CD4-positive, alpha-beta T cell treated with Interleukin-17A for 1 hour (primary cell): ENCODE measurements at regions not wholly inside any gene's neighbourhood (a gene's known extent, or its start where the extent isn't known, plus 50 kb on each side); places are given as distances from the start of the nearest gene placed in this dataset.
"Not testable (repeated sequence)": the region's sequence is repeated elsewhere in the genome, so short reads cannot be mapped to it uniquely, and the experiment has no call there.

Experiments used
- DNase-seq: peaks from one replicate; pipeline ENCODE4 v3.0.0-alpha.2; 2020

GRCh38 chr12:97616946-97617345 is 154.3 kb downstream of the RMST start:
- DNase-seq: no peak

DNA sequence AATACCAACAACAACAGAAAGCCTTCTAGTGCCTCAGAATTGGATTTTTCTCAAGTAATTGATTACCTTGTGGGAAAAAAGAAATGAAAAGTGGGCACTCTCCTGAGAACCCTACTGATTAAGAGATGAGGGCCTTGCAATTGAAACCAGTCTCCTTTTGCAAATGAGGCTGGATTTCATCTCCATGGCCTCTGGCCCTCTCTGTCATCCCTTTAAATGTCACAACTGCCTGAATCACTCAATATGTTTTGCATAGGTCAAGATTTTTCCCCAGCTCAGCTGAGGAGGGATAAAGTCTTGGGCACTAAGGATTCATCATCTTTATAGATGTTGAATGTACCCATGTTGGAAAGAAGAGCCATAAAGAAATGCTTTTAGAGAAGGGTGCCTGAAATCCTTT is 166.4 kb downstream of the RMST start:
- no peak for DNase-seq

- DNase-seq: no peak
Measured at GRCh38 chr12:97629382-97629781, 166.8 kb downstream of the RMST start.

GRCh38 chr12:97630356-97630755 is 167.8 kb downstream of the RMST start:
- no peak for DNase-seq

GRCh38 chr12:97630875-97631274 is 168.3 kb downstream of the RMST start:
- DNase-seq: no peak

DNA sequence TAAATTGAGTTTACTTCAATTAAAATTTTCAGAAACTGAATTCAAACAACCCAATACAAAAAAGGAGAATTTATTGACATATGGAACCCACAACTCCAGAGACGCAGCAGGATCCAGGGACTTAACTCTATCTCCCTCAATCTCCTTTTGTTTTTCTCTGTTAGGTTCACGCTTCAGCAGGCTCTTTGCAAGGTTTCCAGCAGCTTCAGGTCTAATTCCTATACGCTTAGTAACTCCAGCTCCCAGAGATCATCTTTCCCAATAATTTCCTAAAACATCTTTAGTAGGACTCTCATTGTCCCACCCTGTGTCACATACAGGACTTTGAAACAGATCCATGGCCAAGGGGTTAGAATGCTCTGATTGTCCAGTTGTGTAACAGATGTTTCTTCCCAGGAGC is 175.2 kb downstream of the RMST start:
- DNase-seq: no peak

GRCh38 chr12:97638739-97639138 is 176.1 kb downstream of the RMST start:
- DNase-seq: no peak

DNA sequence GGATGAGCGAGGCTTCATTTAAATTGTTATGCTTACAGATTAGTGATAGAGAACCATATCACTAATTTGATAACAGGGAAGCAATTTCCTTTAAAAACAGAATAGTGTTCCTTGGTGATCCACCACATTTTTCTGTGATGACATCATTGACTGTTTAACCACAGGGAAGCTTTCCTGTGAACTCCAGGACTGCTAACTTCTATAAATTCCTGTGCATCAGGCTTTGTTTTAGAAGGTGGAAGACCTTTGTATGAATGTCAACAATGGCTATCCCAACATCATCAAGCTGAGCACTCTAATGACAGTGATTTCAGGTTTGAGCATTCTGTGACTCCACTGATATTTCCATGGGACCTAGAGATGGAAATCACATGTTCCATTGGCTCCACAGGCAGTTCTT is 177.1 kb downstream of the RMST start:
- no peak for DNase-seq

DNA sequence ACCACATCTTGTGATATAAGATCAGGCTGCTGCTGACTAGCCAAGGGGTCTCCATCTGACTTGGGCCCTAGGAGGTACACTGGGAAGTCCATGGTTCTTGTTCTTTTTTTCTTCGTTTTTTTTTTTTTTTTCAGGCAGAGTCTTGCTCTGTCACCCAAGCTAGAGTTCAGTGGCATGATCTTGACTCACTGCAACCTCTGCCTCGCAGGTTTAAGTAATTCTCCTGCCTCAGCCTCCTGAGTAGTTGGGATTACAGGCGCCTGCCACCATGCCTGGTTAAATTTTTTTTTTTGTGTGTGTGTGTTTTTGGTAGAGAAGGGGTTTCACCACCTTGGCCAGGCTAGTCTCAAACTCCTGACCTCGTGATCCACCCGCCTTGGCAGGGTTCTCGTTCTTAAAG is 178.2 kb downstream of the RMST start:
- DNase-seq: no peak

- no peak for DNase-seq
Measured at GRCh38 chr12:97642911-97643310, 180.3 kb downstream of the RMST start.

DNA sequence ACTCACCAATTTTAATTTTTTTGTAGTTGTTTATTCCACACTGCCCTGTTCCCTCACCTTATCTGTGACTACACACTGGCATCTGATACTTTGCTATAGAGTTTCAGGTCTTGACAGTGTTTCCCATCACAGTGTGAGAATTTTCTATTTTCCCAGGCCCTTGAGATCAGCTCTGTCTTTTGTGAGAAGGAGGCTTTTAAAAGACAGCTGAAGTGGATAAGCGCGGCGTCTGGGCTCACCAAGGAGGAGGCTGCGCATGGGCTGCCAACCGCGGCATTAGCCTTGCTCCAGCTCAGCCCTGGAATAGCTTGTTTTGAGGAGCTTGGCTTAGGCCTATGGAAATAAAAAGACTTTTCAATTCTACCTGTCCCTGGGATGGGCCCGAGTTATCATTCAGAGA is 181.3 kb downstream of the RMST start:
- no peak for DNase-seq

GRCh38 chr12:97645726-97646125 is 183.1 kb downstream of the RMST start:
- DNase-seq: no peak

- no peak for DNase-seq
Measured at GRCh38 chr12:97647142-97647541, 184.5 kb downstream of the RMST start.

DNA sequence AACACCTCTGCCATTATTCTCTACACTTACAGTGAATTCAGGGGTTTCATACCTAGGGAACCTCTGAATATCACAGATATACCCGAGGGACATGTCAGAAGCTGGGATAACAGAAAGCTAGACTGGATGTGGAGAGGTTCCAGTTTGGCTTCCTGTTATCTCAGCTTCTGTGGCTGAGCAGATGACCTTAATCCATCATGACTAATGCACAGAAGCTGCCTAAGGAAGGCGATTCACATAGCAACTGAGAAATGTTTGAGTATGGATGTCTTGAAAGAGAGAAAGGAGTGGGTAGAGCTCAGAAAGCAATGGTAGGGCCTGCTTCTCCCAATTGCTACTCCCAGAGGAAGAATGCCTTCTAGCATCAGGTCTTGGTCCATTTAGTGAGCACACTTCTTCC is 187.6 kb downstream of the RMST start:
- no peak for DNase-seq

DNA sequence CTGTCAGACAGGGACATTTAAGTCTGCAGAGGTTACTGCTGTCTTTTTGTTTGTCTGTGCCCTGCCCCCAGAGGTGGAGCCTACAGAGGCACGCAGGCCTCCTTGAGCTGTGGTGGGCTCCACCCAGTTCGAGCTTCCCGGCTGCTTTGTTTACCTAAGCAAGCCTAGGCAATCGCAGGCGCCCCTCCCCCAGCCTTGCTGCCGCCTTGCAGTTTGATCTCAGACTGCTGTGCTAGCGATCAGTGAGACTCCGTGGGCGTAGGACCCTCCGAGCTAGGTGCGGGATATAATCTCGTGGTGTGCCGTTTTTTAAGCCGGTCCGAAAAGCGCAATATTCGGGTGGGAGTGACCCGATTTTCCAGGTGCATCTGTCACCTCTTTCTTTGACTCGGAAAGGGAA is 193.9 kb downstream of the RMST start:
- DNase-seq: not testable (repeated sequence)

DNA sequence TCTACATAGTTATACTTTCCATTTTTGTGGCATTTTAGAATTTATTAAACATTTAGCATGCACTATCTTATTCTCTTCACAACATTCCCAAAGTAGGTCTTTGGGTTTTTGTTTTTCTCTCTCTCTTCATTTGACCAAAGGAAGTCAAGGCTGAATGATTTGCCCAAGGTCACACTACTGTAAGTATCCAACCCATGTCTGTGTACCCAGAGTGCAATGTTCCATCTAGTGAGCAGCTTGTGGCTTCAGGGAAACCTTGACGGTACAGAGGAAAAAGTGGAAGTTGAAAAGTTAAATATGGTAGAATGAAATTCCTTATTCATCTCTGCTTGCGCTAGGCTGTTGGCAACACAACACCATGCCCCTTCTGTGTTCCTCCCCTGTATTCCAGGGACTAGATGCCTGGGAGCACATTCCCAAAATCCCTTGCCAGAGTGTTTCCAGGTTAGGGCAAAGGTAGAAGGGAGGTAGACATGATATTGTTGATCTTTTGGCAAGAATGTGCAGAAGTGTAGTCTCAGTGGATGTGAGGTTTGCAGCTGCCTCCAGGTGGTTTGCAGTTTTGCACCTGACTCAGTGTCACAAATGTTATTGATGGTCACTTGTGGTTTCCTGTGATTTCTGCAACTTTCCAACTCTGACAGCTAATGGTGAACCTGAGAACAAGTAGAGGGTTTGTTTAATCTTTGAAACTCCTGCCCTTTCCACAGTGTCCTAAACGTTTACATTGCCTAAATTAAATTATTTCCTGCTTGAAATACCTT is 196.7 kb downstream of the RMST start:
- DNase-seq: no peak

DNA sequence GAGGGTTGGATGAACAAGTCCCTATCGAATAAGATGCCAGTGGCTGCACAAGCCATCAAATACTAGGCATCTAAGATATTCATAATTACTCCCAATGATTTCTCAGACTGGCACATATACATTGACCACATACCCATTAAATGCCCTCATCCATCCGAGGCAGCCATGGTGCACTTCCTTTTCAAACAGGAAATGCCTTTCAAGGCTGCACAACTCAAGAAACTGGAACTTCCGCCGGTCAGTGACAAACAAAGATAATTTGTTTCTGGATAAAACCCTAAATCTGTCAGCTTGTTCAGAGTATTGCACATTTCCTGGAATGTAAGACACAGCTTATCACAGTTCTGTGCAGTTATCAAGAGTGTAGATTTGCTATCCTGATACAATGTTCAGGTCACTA is 203.7 kb downstream of the RMST start:
- no peak for DNase-seq

DNA sequence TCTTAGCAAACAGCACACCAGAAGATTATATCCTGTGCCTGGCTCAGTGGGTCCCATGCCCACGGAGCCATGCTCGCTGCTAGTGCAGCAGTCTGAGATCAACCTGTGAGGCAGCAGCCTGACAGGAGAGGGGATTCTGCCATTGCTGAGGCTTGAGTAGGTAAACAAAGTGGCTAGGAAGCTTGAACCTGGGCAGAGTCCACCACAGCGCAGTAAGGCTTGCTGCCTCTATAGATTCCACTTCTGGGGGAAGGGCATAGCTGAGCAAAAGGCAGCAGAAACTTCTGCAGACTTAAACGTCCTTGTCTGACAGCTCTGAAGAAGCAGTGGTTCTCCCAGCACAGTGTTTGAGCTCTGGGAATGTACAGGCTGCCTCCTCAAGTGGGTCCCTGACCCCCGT is 210.3 kb downstream of the RMST start:
- DNase-seq: no peak

GRCh38 chr12:97680751-97681150 is 218.1 kb downstream of the RMST start:
- DNase-seq: no peak

DNA sequence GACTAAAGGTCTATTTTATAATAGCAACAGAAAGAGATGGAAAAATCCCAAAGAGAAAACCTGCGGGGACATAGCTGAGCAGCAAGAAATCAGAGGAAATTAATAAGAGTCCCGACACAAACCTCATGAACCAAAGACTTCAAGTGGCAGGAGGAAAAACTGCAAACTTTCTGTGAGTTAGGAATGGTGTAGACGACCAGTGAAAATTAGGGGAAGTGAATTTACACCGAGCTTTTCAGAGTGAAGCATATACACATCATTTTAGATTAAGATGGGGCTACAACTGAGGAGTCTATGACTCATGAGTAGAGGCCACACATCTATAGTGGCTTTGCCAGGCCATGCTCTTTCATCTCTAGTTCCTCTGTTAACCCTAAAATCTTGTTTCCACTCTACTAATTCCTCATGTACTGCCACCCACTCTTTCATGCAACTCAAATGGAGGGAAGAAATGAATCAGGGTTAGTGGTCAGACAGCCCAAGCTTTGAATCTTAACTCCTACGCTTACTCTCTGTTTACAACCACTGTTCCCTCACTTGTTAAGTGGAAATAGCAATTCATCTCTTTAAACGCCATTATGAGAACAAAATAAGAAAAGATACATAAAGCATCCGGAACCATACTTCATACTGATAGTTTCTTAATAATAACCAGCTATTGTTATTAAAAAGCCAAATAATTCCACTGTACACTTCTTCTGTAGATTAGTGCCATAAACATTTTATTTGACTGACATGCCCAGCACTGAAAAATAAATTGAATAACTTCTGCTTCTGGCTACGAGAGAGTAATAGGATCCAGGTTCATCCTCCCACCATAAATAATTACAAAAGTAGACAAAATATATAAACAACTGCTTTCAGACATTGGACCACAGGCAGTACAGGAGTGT is 219.3 kb downstream of the RMST start:
- no peak for DNase-seq

DNA sequence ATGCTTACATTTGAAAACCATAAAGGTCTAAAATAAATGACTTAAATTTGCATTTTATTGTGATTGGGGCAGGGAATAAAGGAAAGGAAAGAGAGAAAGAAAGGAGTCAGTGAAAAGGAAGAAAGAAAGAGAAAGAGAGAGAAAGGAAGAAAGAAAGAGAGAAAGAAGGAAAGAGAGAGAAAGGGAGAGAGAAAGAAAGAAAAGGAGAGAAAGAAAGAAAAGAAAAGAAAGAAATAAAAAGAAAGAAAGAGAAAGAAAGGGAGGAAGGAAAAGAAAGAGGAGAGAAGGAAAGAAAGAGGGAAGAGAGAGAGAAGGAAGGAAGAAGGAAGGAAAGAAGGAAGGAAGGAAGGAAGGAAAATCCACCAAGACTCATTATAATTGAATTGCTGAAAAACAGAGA is 222.8 kb downstream of the RMST start:
- no peak for DNase-seq

DNA sequence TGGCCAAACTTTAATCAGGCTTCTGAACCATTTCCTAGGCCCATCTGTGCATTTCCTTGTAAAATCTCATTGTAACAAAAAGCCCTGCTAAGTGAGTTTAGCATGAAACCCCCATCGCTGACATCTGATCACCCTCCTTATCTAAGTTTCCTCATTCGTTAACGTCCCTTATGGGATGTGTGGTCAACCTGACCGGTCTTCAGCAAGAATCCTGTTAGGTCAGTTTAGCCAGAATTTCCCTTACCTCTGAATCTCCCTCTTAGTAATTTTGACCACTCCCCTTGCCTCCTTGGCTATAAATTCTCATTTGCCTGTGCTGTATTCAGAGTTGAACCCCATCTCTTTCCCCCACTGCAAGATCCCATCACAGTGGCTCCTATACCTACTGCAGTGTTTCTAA is 239.3 kb downstream of the RMST start:
- no peak for DNase-seq

- no peak for DNase-seq
Measured at GRCh38 chr12:97711392-97711791, 248.8 kb downstream of the RMST start.

DNA sequence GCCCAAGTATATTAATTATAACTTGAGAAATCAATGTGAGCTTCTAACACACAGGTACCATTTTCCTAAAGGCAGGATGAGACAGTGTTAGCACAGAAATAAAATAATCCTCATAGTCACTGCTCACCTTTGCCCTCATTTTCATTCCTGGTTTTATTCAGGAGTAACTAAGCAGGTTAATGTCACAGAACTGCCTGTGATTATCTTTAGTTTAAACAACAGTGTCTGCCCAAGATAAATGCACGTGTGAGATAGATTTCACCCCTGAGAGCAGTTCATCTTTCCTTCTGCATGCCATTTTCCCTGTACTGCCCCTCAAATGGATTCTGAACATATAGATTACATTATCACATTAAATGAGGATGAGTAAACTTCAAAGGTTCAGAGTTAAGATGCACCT is 250.7 kb downstream of the RMST start:
- DNase-seq: no peak
